Neural cell (in vitro differentiated cells): ENCODE measurements at regions not wholly inside any gene's neighbourhood (a gene's known extent, or its start where the extent isn't known, plus 50 kb on each side); places are given as distances from the start of the nearest gene placed in this dataset.

Experiments
- EP300 ChIP-seq: fragments of 450-650 bp; conservative IDR thresholded peaks from 2 replicates; pipeline ENCODE4 v1.6.1; 2014; ENCODE audit warnings: antibody characterized with exemption, mild to moderate bottlenecking, moderate library complexity; ENCODE audit not compliant: poor library complexity, severe bottlenecking
- EZH2 ChIP-seq: fragments of 200-600, 300-800 bp; shearing (Covaris generic), sonication (generic); IDR thresholded peaks from 2 replicates; pipeline ENCODE4 v1.6.1; 2014; ENCODE audit warnings: antibody characterized with exemption, low read length, borderline replicate concordance, mild to moderate bottlenecking; ENCODE audit not compliant: insufficient read depth, poor library complexity, severe bottlenecking
- MXI1 ChIP-seq: fragments of 450-650 bp; conservative IDR thresholded peaks from 2 replicates; pipeline ENCODE4 v1.6.1; 2014; ENCODE audit warnings: antibody characterized with exemption, mild to moderate bottlenecking; ENCODE audit not compliant: poor library complexity, severe bottlenecking
- RAD21 ChIP-seq: fragments of 450-650 bp; conservative IDR thresholded peaks from 2 replicates; pipeline ENCODE4 v1.6.1; 2014; ENCODE audit warnings: antibody characterized with exemption, mild to moderate bottlenecking, moderate library complexity
- SMC3 ChIP-seq: fragments of 450-650 bp; conservative IDR thresholded peaks from 2 replicates; pipeline ENCODE4 v1.6.1; 2014; ENCODE audit warnings: antibody characterized with exemption, mild to moderate bottlenecking, moderate library complexity; ENCODE audit not compliant: poor library complexity
- TF ChIP-seq, protein P1 (sequence below): fragments of 450-650 bp; IDR thresholded peaks from 2 replicates; pipeline ENCODE4 v1.5.1; 2014; ENCODE audit warnings: antibody characterized with exemption, mild to moderate bottlenecking, moderate library complexity; ENCODE audit not compliant: poor library complexity, severe bottlenecking

DNA sequence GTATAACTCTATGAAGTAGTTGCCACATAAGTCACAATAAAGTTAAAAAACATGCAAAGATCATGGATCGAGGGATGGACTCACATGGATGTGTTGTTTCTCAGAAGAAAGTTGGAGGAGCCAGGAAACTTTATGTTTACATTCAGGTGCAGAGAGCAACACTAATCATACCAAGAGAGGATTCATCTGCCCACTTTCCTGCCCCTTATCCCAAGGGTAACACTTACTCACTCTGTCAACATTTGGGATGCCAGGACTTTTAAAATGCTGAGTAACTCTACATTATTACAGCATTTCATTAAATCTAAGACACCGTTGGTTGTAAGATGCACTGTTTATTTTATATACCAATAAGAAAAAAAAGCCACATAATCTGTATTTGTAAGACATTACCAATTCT lies 170.4 kb downstream of the KCNE4 start:
- TF ChIP-seq EP300 (no peak), MXI1 (no peak), RAD21 (no peak), EZH2 (no peak), SMC3 (no peak)
- TF ChIP-seq, protein P1, sequence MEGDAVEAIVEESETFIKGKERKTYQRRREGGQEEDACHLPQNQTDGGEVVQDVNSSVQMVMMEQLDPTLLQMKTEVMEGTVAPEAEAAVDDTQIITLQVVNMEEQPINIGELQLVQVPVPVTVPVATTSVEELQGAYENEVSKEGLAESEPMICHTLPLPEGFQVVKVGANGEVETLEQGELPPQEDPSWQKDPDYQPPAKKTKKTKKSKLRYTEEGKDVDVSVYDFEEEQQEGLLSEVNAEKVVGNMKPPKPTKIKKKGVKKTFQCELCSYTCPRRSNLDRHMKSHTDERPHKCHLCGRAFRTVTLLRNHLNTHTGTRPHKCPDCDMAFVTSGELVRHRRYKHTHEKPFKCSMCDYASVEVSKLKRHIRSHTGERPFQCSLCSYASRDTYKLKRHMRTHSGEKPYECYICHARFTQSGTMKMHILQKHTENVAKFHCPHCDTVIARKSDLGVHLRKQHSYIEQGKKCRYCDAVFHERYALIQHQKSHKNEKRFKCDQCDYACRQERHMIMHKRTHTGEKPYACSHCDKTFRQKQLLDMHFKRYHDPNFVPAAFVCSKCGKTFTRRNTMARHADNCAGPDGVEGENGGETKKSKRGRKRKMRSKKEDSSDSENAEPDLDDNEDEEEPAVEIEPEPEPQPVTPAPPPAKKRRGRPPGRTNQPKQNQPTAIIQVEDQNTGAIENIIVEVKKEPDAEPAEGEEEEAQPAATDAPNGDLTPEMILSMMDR: no peak
